ENCODE measurements at regions not wholly inside any gene's neighbourhood (a gene's known extent, or its start where the extent isn't known, plus 50 kb on each side); places are given as distances from the start of the nearest gene placed in this dataset.

DNA sequence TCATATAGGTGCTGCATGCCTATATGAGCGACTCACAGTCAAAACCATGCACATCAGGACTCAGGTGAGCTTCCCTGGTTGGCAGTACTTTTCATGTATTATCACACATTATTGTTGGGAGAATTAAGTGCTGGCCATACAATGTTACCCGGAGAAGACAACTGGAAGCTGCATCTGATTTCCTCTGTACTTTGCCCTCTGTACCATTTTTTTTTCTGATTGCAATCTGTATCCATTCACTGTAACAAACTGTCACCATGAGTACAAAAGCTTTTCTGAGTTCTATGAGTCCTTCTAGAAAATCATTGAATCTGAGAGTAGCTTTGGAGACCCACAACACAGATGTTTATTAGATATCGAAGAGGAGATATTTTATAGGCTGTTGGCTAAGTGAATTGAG is 651.0 kb downstream of the NR2F1-AS1 start:
- H2AFZ ChIP-seq (ENCODE audit: low read depth, low read length): no peak overlapping the region
- H3K36me3 ChIP-seq (ENCODE audit: control insufficient read depth in 2 of 2, extremely low read depth in 1 of 2, insufficient read depth in 2 of 2, low read length in 2 of 2): no peaks in the 10 kb centered on the region
- H3K79me2 ChIP-seq (ENCODE audit: control insufficient read depth, insufficient read depth, low read length): no peaks in the 10 kb centered on the region
- no peak overlapping the region for H3K27ac ChIP-seq (ENCODE audit: insufficient read depth, low read depth, low read length)
- ChIA-PET CTCF (no interaction called here), POLR2A (no interaction called here)
- BruUV-seq (replicated peaks): no TSS peak
- DNase-seq (ENCODE audit: low read depth, low spot score) (no peak), FAIRE-seq (no peak)
- dilution Hi-C loops (cut with MboI; ENCODE audit: extremely low pct_ligation_motif_present, low sequenced_read_pairs): no loop called here
- no peak overlapping the region for H3K4me3 ChIP-seq (replicated peaks in 1 of 3; ENCODE audit: insufficient read depth in 1 of 3, low read depth in 1 of 3, low read length in 3 of 3)
- H3K9me1 ChIP-seq (replicated peaks; ENCODE audit: control insufficient read depth, extremely low read depth, insufficient read depth, low read length): no peaks in the 10 kb centered on the region
- H4K20me1 ChIP-seq (replicated peaks; ENCODE audit: control insufficient read depth, extremely low read depth, insufficient read depth, low read length): no peaks in the 10 kb centered on the region
- intact Hi-C loops (cut with micrococcal nuclease): no loop called here
- no peak overlapping the region for H3K4me2 ChIP-seq (ENCODE audit: insufficient read depth, low read length)
- H3K9ac ChIP-seq (replicated peaks; ENCODE audit: extremely low read depth, insufficient read depth, low read length): no peak overlapping the region
- TF ChIP-seq CTCF (IDR thresholded peaks at IDR 0.05; ENCODE audit: extremely low read depth in 1 of 2, insufficient read depth in 1 of 2, low read depth in 1 of 2, low read length in 2 of 2) (no peak), FOS (IDR thresholded peaks at IDR 0.05; ENCODE audit: borderline replicate concordance, insufficient read depth, low read length) (no peak), JUN (IDR thresholded peaks at IDR 0.05; ENCODE audit: borderline replicate concordance, insufficient read depth, insufficient read length, low read depth) (no peak), MAX (IDR thresholded peaks at IDR 0.05; ENCODE audit: insufficient read depth, insufficient read length) (no peak), MYC (IDR thresholded peaks at IDR 0.05; ENCODE audit: low read depth, low read length) (no peak), POLR2A (IDR thresholded peaks at IDR 0.05; ENCODE audit: low read depth, low read length) (no peak), POLR2AphosphoS5 (IDR thresholded peaks at IDR 0.05; ENCODE audit: insufficient read depth, low read depth, low read length) (no peak), EZH2 (IDR thresholded peaks at IDR 0.05; ENCODE audit: borderline replicate concordance, low read depth, low read length, severe bottlenecking) (no peak), GATA2 (IDR thresholded peaks at IDR 0.05; ENCODE audit: insufficient read depth, insufficient read length, low read depth, low read length) (no peak)
- no peaks in the 10 kb centered on the region for H3K27me3 ChIP-seq (ENCODE audit: control insufficient read depth in 2 of 2, insufficient read depth in 2 of 2, low read length in 2 of 2)
- H3K4me1 ChIP-seq (ENCODE audit: control insufficient read depth, extremely low read depth, insufficient read depth, low read length): peaks cover 6% of the 10 kb centered on the region
- H3K9me3 ChIP-seq (replicated peaks; ENCODE audit: control insufficient read depth, insufficient read depth, low read length): no peaks in the 10 kb centered on the region

Measured in endothelial cell of umbilical vein (primary cell).